ENCODE measurements at regions not wholly inside any gene's neighbourhood (a gene's known extent, or its start where the extent isn't known, plus 50 kb on each side); places are given as distances from the start of the nearest gene placed in this dataset.

GRCh38 chr4:101644516-101644915 lies 146.0 kb upstream of the BANK1 start:
- TF ChIP-seq POLR2A (IDR thresholded peaks at IDR 0.05): no peak
- TF ChIP-seq, protein P1, sequence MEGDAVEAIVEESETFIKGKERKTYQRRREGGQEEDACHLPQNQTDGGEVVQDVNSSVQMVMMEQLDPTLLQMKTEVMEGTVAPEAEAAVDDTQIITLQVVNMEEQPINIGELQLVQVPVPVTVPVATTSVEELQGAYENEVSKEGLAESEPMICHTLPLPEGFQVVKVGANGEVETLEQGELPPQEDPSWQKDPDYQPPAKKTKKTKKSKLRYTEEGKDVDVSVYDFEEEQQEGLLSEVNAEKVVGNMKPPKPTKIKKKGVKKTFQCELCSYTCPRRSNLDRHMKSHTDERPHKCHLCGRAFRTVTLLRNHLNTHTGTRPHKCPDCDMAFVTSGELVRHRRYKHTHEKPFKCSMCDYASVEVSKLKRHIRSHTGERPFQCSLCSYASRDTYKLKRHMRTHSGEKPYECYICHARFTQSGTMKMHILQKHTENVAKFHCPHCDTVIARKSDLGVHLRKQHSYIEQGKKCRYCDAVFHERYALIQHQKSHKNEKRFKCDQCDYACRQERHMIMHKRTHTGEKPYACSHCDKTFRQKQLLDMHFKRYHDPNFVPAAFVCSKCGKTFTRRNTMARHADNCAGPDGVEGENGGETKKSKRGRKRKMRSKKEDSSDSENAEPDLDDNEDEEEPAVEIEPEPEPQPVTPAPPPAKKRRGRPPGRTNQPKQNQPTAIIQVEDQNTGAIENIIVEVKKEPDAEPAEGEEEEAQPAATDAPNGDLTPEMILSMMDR (IDR thresholded peaks at IDR 0.05): no peak
